ENCODE measurements at regions not wholly inside any gene's neighbourhood (a gene's known extent, or its start where the extent isn't known, plus 50 kb on each side); places are given as distances from the start of the nearest gene placed in this dataset.
"Not testable (repeated sequence)": the region's sequence is repeated elsewhere in the genome, so short reads cannot be mapped to it uniquely, and the experiment has no call there.

GRCh38 chr9:106769331-106769730, 93.6 kb upstream of the ZNF462 start:
- Histone ChIP-seq H3K27ac (no peak overlapping the region), H3K4me3 (no peak overlapping the region), H3K4me1 (replicated peaks in 1 of 2) (no peaks in the 10 kb centered on the region)
- WGBS, 10 experiments = 0 to 96% (median 70%) methylated on average over 1 to 7 of the region's 7 CpGs; no CpG with 5 or more reads in 3 of the 10 experiments
- in situ Hi-C loops (cut with MboI; ENCODE audit: low pct_unique_long_range_greater_than_20kb in 2 of 9, low sequenced_read_pairs in 9 of 9, unreplicated experiment in 9 of 9) = no loop called here
- ATAC-seq (replicated peaks in 6 of 8) = no peak

- H3K27ac ChIP-seq = no peak overlapping the region
- in situ Hi-C loops (cut with MboI; ENCODE audit: low pct_unique_long_range_greater_than_20kb in 2 of 9, low sequenced_read_pairs in 9 of 9, unreplicated experiment in 9 of 9) = no loop called here
- 40 to 100% (median 90%) methylated on average over 1 to 3 of the region's 4 CpGs; no CpG with 5 or more reads in 4 of the 10 experiments for WGBS, 10 experiments
These were observed 91.4 kb upstream of the ZNF462 start for GRCh38 chr9:106771608-106772007.

GRCh38 chr9:106772523-106773290, 90.3 kb upstream of the ZNF462 start:
- Histone ChIP-seq H3K27ac (no peak overlapping the region), H3K4me3 (no peak overlapping the region), H3K4me1 (replicated peaks in 1 of 2) (no peaks in the 10 kb centered on the region)
- in situ Hi-C loops (cut with MboI; ENCODE audit: low pct_unique_long_range_greater_than_20kb in 2 of 9, low sequenced_read_pairs in 9 of 9, unreplicated experiment in 9 of 9) = no loop called here
- peak in 1 of 8 experiments; percentile 15 for ATAC-seq (replicated peaks in 6 of 8)
- WGBS, 10 experiments = 6 to 100% (median 86%) methylated on average over 2 to 5 of the region's 5 CpGs

More at GRCh38 chr9:106771608-106772007, 91.4 kb upstream of the ZNF462 start:
- Histone ChIP-seq H3K4me1 (replicated peaks in 1 of 2) (no peaks in the 10 kb centered on the region), H3K4me3 (no peak overlapping the region)
- no peak for ATAC-seq (replicated peaks in 6 of 8)

- WGBS, 10 experiments = 7 to 100% (median 78%) methylated on average over 1 to 7 of the region's 7 CpGs
- no peak overlapping the region for H3K27ac ChIP-seq
- in situ Hi-C loops (cut with MboI; ENCODE audit: low pct_unique_long_range_greater_than_20kb in 2 of 9, low sequenced_read_pairs in 9 of 9, unreplicated experiment in 9 of 9) = no loop called here
- ATAC-seq (replicated peaks in 6 of 8) = no peak
- H3K4me1 ChIP-seq (replicated peaks in 1 of 2) = no peaks in the 10 kb centered on the region
- no peak overlapping the region for H3K4me3 ChIP-seq
These were observed 89.2 kb upstream of the ZNF462 start for GRCh38 chr9:106773750-106774149.

- in situ Hi-C loops (cut with MboI; ENCODE audit: low pct_unique_long_range_greater_than_20kb in 2 of 9, low sequenced_read_pairs in 9 of 9, unreplicated experiment in 9 of 9) = no loop called here
- no peak overlapping the region for H3K4me3 ChIP-seq
- WGBS, 10 experiments = 0 to 100% (median 86%) methylated on average over 1 to 3 of the region's 3 CpGs; no CpG with 5 or more reads in 1 of the 10 experiments
- no peak overlapping the region for H3K27ac ChIP-seq
- no peak for ATAC-seq (replicated peaks in 6 of 8)
- H3K4me1 ChIP-seq (replicated peaks in 1 of 2) = no peaks in the 10 kb centered on the region
These were observed 87.0 kb upstream of the ZNF462 start for GRCh38 chr9:106775960-106776359.

GRCh38 chr9:106779796-106780195, 83.2 kb upstream of the ZNF462 start:
- no peak overlapping the region for H3K4me3 ChIP-seq
- in situ Hi-C loops (cut with MboI; ENCODE audit: low pct_unique_long_range_greater_than_20kb in 2 of 9, low sequenced_read_pairs in 9 of 9, unreplicated experiment in 9 of 9) = no loop called here
- H3K27ac ChIP-seq = no peak overlapping the region
- no peak for ATAC-seq (replicated peaks in 6 of 8)
- H3K4me1 ChIP-seq (replicated peaks in 1 of 2) = no peaks in the 10 kb centered on the region

- Histone ChIP-seq H3K4me1 (replicated peaks in 1 of 2) (no peaks in the 10 kb centered on the region), H3K4me3 (no peak overlapping the region), H3K27ac (no peak overlapping the region)
- in situ Hi-C loops (cut with MboI; ENCODE audit: low pct_unique_long_range_greater_than_20kb in 2 of 9, low sequenced_read_pairs in 9 of 9, unreplicated experiment in 9 of 9) = no loop called here
- ATAC-seq (replicated peaks in 6 of 8) = no peak
- 8 to 100% (median 40%) methylated on average over 1 of the region's 1 CpG; no CpG with 5 or more reads in 4 of the 10 experiments for whole genome bisulfite sequencing, 10 experiments
These were observed 79.8 kb upstream of the ZNF462 start for GRCh38 chr9:106783121-106783520.

- ATAC-seq (replicated peaks in 6 of 8) = no peak
- 0 to 100% (median 65%) methylated on average over 1 to 3 of the region's 3 CpGs; no CpG with 5 or more reads in 1 of the 10 experiments for WGBS, 10 experiments
- Histone ChIP-seq H3K4me3 (no peak overlapping the region), H3K27ac (no peak overlapping the region), H3K4me1 (replicated peaks in 1 of 2) (no peaks in the 10 kb centered on the region)
- in situ Hi-C loops (cut with MboI; ENCODE audit: low pct_unique_long_range_greater_than_20kb in 2 of 9, low sequenced_read_pairs in 9 of 9, unreplicated experiment in 9 of 9) = no loop called here
These were observed 78.9 kb upstream of the ZNF462 start for GRCh38 chr9:106784076-106784475.

GRCh38 chr9:106785200-106785599, 77.8 kb upstream of the ZNF462 start:
- no peak for ATAC-seq (replicated peaks in 6 of 8)
- H3K4me1 ChIP-seq (replicated peaks in 1 of 2) = no peaks in the 10 kb centered on the region
- in situ Hi-C loops (cut with MboI; ENCODE audit: low pct_unique_long_range_greater_than_20kb in 2 of 9, low sequenced_read_pairs in 9 of 9, unreplicated experiment in 9 of 9) = no loop called here
- WGBS, 10 experiments = 10 to 100% (median 93%) methylated on average over 1 to 3 of the region's 3 CpGs
- no peak overlapping the region for H3K4me3 ChIP-seq
- no peak overlapping the region for H3K27ac ChIP-seq

GRCh38 chr9:106788021-106788420, 74.9 kb upstream of the ZNF462 start:
- in situ Hi-C loops (cut with MboI; ENCODE audit: low pct_unique_long_range_greater_than_20kb in 2 of 9, low sequenced_read_pairs in 9 of 9, unreplicated experiment in 9 of 9); ATAC-seq (replicated peaks in 6 of 8); H3K4me3 ChIP-seq; H3K27ac ChIP-seq; H3K4me1 ChIP-seq (replicated peaks in 1 of 2): not testable (repeated sequence)
- 0% methylated on average over 1 of the region's 2 CpGs; no CpG with 5 or more reads in 9 of the 10 experiments for WGBS, 10 experiments

- H3K4me3 ChIP-seq = no peak overlapping the region
- no peak for ATAC-seq (replicated peaks in 6 of 8)
- in situ Hi-C loops (cut with MboI; ENCODE audit: low pct_unique_long_range_greater_than_20kb in 2 of 9, low sequenced_read_pairs in 9 of 9, unreplicated experiment in 9 of 9) = no loop called here
- H3K27ac ChIP-seq = no peak overlapping the region
- WGBS, 10 experiments = 3 to 100% (median 85%) methylated on average over 2 to 4 of the region's 4 CpGs; no CpG with 5 or more reads in 1 of the 10 experiments
- no peaks in the 10 kb centered on the region for H3K4me1 ChIP-seq (replicated peaks in 1 of 2)
These were observed 67.9 kb upstream of the ZNF462 start for GRCh38 chr9:106795031-106795430.

GRCh38 chr9:106796771-106797170, 66.2 kb upstream of the ZNF462 start:
- in situ Hi-C loops (cut with MboI; ENCODE audit: low pct_unique_long_range_greater_than_20kb in 2 of 9, low sequenced_read_pairs in 9 of 9, unreplicated experiment in 9 of 9) = no loop called here
- Histone ChIP-seq H3K27ac (no peak overlapping the region), H3K4me3 (no peak overlapping the region), H3K4me1 (replicated peaks in 1 of 2) (no peaks in the 10 kb centered on the region)
- no peak for ATAC-seq (replicated peaks in 6 of 8)

GRCh38 chr9:106797299-106797698, 65.7 kb upstream of the ZNF462 start:
- in situ Hi-C loops (cut with MboI; ENCODE audit: low pct_unique_long_range_greater_than_20kb in 2 of 9, low sequenced_read_pairs in 9 of 9, unreplicated experiment in 9 of 9) = no loop called here
- Histone ChIP-seq H3K27ac (no peak overlapping the region), H3K4me1 (replicated peaks in 1 of 2) (no peaks in the 10 kb centered on the region), H3K4me3 (no peak overlapping the region)
- 90 to 100% (median 93%) methylated on average over 2 of the region's 2 CpGs; no CpG with 5 or more reads in 7 of the 10 experiments for WGBS, 10 experiments
- ATAC-seq (replicated peaks in 6 of 8) = no peak

Data from motor neuron (in vitro differentiated cells).